ENCODE measurements at regions not wholly inside any gene's neighbourhood (a gene's known extent, or its start where the extent isn't known, plus 50 kb on each side); places are given as distances from the start of the nearest gene placed in this dataset.

DNA sequence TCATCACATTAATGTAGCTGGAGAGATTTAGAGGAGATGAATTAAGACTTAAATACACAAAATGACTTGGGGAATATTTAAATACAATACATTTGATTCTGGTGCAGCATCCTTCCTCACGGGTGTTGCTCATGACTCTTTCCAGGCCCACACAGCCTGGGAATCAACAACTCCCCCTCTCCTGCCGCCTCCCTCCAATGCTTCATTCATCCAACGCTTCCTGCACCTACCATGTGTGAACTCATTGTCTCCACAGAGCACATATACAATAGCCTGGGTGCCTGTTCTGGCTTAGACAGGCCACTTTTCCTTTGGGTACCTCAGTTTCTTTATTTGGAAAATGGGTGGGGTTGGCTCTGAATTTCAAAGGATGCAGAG, 476.9 kb upstream of the CADM1 start:
- peaks cover 4% of the 10 kb centered on the region for H3F3A ChIP-seq (ENCODE audit: insufficient read depth, low read length, poor library complexity, severe bottlenecking)
- TF ChIP-seq, protein P1, sequence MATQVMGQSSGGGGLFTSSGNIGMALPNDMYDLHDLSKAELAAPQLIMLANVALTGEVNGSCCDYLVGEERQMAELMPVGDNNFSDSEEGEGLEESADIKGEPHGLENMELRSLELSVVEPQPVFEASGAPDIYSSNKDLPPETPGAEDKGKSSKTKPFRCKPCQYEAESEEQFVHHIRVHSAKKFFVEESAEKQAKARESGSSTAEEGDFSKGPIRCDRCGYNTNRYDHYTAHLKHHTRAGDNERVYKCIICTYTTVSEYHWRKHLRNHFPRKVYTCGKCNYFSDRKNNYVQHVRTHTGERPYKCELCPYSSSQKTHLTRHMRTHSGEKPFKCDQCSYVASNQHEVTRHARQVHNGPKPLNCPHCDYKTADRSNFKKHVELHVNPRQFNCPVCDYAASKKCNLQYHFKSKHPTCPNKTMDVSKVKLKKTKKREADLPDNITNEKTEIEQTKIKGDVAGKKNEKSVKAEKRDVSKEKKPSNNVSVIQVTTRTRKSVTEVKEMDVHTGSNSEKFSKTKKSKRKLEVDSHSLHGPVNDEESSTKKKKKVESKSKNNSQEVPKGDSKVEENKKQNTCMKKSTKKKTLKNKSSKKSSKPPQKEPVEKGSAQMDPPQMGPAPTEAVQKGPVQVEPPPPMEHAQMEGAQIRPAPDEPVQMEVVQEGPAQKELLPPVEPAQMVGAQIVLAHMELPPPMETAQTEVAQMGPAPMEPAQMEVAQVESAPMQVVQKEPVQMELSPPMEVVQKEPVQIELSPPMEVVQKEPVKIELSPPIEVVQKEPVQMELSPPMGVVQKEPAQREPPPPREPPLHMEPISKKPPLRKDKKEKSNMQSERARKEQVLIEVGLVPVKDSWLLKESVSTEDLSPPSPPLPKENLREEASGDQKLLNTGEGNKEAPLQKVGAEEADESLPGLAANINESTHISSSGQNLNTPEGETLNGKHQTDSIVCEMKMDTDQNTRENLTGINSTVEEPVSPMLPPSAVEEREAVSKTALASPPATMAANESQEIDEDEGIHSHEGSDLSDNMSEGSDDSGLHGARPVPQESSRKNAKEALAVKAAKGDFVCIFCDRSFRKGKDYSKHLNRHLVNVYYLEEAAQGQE (IDR thresholded peaks at IDR 0.05; ENCODE audit: borderline replicate concordance), result no peak
- TF ChIP-seq CTCF (IDR thresholded peaks at IDR 0.05; ENCODE audit: poor library complexity, severe bottlenecking) (no peak), POLR2AphosphoS5 (IDR thresholded peaks at IDR 0.05) (no peak), MXI1 (conservative IDR thresholded peaks at IDR 0.05; ENCODE audit: poor library complexity, severe bottlenecking) (no peak), EZH2 (IDR thresholded peaks at IDR 0.05; ENCODE audit: borderline replicate concordance, insufficient read depth, low read length, poor library complexity, severe bottlenecking) (no peak), TAF1 (IDR thresholded peaks at IDR 0.05; ENCODE audit: low read depth) (no peak), EP300 (conservative IDR thresholded peaks at IDR 0.05; ENCODE audit: poor library complexity, severe bottlenecking) (no peak), SMC3 (conservative IDR thresholded peaks at IDR 0.05; ENCODE audit: poor library complexity) (no peak), RAD21 (conservative IDR thresholded peaks at IDR 0.05) (no peak)
- H4K20me1 ChIP-seq (ENCODE audit: insufficient read depth), result no peaks in the 10 kb centered on the region
- no peaks in the 10 kb centered on the region for H3K79me2 ChIP-seq (replicated peaks; ENCODE audit: insufficient read depth, low read length)
- H3K27me3 ChIP-seq (ENCODE audit: insufficient read depth, low read depth, low read length), result no peaks in the 10 kb centered on the region
- no peaks in the 10 kb centered on the region for H3K36me3 ChIP-seq (ENCODE audit: insufficient read depth, low read length)
- no peak overlapping the region for H3K4me3 ChIP-seq (ENCODE audit: low read length)
- H3K9me2 ChIP-seq (ENCODE audit: insufficient read depth, low read length), result no peaks in the 10 kb centered on the region
- H3K27ac ChIP-seq (ENCODE audit: low read length), result no peak overlapping the region
- no peaks in the 10 kb centered on the region for H3K9me3 ChIP-seq (ENCODE audit: low read length)
- no peak overlapping the region for H2AFZ ChIP-seq (ENCODE audit: low read depth, low read length)
- no peak overlapping the region for H3K9ac ChIP-seq (ENCODE audit: low read length)
- no peak overlapping the region for H3K4me2 ChIP-seq (ENCODE audit: low read length)

- Histone ChIP-seq H3K4me3 (ENCODE audit: low read length) (no peak overlapping the region), H3K9me2 (ENCODE audit: insufficient read depth, low read length) (no peaks in the 10 kb centered on the region), H3K36me3 (ENCODE audit: insufficient read depth, low read length) (no peaks in the 10 kb centered on the region), H4K20me1 (ENCODE audit: insufficient read depth) (no peaks in the 10 kb centered on the region), H3K27ac (ENCODE audit: low read length) (no peak overlapping the region), H3K79me2 (replicated peaks; ENCODE audit: insufficient read depth, low read length) (no peaks in the 10 kb centered on the region), H2AFZ (ENCODE audit: low read depth, low read length) (no peak overlapping the region), H3K4me2 (ENCODE audit: low read length) (no peak overlapping the region), H3K9me3 (ENCODE audit: low read length) (no peaks in the 10 kb centered on the region), H3K27me3 (ENCODE audit: insufficient read depth, low read depth, low read length) (no peaks in the 10 kb centered on the region), H3K9ac (ENCODE audit: low read length) (no peak overlapping the region), H3F3A (ENCODE audit: insufficient read depth, low read length, poor library complexity, severe bottlenecking) (peaks cover 5% of the 10 kb centered on the region)
- TF ChIP-seq CTCF (IDR thresholded peaks at IDR 0.05; ENCODE audit: poor library complexity, severe bottlenecking) (no peak), POLR2AphosphoS5 (IDR thresholded peaks at IDR 0.05) (no peak), RAD21 (conservative IDR thresholded peaks at IDR 0.05) (no peak), TAF1 (IDR thresholded peaks at IDR 0.05; ENCODE audit: low read depth) (no peak), EZH2 (IDR thresholded peaks at IDR 0.05; ENCODE audit: borderline replicate concordance, insufficient read depth, low read length, poor library complexity, severe bottlenecking) (no peak)
- TF ChIP-seq, protein P1 (IDR thresholded peaks at IDR 0.05; ENCODE audit: borderline replicate concordance), result no peak
Measured at GRCh38 chr11:115980337-115981103, 476.3 kb upstream of the CADM1 start.

All from neural cell (in vitro differentiated cells).